Brain microvascular endothelial cell (primary cell): ENCODE measurements at regions not wholly inside any gene's neighbourhood (a gene's known extent, or its start where the extent isn't known, plus 50 kb on each side); places are given as distances from the start of the nearest gene placed in this dataset.

Experiments
- DNase-seq: peaks from one replicate; pipeline ENCODE4 v3.0.0-alpha.2; 2020
- H3K27ac ChIP-seq: fragments of 250-450 bp; sonication (Bioruptor Pico); 2 replicates; pipeline ENCODE4 v1.5.1; 2020; ENCODE audit warnings: mild to moderate bottlenecking, moderate library complexity
- H3K27me3 ChIP-seq: fragments of 250-450 bp; sonication (Bioruptor Pico); replicated peaks from 2 replicates; pipeline ENCODE4 v1.5.1; 2020; ENCODE audit warnings: mild to moderate bottlenecking
- H3K36me3 ChIP-seq: fragments of 250-450 bp; sonication (Bioruptor Pico); replicated peaks from 2 replicates; pipeline ENCODE4 v1.5.1; 2020; ENCODE audit warnings: mild to moderate bottlenecking
- H3K4me3 ChIP-seq: 2 replicates; pipeline ENCODE4 v1.5.1; 2011; ENCODE audit warnings: low read depth, mild to moderate bottlenecking, control low read depth, low read length, moderate library complexity
- in situ Hi-C: cut with HindIII; loops from 2 replicates; pipeline ENCODE4 v1.10.0; 2017; ENCODE audit warnings: low sequenced_read_pairs, low pct_ligation_motif_present
- TF ChIP-seq, protein P1 (sequence below): IDR thresholded peaks from 2 replicates; pipeline ENCODE4 v1.5.1; 2011; ENCODE audit warnings: low read depth, mild to moderate bottlenecking, moderate library complexity, low read length, control low read depth, inconsistent platforms; ENCODE audit errors: missing control alignments

DNA sequence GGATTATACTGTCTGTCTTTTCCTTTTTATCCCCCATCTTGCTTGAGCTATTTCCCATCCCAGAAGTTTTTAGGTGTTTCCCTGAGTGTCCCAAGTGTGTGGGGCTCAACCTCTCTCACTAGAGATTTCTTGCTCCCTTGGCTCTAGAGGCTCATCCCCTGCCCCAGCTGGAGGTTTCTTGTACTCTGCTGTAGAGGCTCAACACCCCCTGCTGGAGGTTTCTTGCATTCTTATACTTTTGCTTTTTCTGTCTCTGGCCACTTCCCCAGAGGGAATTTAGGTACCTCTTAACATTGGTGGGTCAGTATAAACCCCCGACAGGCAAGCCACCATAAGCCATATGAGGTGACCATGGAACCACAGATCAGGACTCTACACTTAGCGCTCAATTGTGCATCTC lies 114.2 kb upstream of the FAM3C start:
- no peak overlapping the region for H3K4me3 ChIP-seq
- H3K27me3 ChIP-seq: no peaks in the 10 kb centered on the region
- no peak for DNase-seq
- no peaks in the 10 kb centered on the region for H3K36me3 ChIP-seq
- in situ Hi-C loops: no loop called here
- no peak overlapping the region for H3K27ac ChIP-seq
- TF ChIP-seq, protein P1, sequence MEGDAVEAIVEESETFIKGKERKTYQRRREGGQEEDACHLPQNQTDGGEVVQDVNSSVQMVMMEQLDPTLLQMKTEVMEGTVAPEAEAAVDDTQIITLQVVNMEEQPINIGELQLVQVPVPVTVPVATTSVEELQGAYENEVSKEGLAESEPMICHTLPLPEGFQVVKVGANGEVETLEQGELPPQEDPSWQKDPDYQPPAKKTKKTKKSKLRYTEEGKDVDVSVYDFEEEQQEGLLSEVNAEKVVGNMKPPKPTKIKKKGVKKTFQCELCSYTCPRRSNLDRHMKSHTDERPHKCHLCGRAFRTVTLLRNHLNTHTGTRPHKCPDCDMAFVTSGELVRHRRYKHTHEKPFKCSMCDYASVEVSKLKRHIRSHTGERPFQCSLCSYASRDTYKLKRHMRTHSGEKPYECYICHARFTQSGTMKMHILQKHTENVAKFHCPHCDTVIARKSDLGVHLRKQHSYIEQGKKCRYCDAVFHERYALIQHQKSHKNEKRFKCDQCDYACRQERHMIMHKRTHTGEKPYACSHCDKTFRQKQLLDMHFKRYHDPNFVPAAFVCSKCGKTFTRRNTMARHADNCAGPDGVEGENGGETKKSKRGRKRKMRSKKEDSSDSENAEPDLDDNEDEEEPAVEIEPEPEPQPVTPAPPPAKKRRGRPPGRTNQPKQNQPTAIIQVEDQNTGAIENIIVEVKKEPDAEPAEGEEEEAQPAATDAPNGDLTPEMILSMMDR: no peak

DNA sequence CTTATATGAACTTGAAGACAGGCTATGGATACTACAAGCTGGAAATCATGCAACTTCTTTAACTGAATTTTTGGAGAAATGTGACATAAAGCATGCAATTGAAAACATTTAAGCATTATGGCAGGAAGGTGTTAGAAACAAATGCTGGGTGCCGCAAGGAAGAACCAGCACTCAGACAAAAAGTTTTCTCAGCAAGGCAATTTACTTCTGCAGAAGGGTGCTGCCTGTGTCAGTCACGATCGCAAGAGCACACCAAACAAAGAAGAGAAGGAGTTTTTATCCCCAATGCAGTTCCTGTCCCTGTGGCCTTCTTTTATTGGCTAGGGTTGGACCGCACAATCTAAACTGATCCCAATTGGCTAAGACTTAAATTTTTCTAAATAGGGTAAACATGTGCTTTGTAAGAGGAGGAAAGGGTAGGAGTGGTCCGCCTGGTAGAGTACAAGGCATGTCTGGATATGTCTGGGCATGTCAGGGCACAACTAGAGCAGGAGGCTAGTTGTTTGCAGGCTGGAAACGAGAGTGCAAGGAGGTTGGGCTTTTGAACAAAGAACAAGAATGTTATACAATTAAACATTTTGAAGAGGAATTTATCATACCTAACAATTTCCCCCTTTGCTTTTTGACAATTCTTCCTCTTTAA lies 109.6 kb upstream of the FAM3C start:
- Histone ChIP-seq H3K36me3 (no peaks in the 10 kb centered on the region), H3K4me3 (no peak overlapping the region), H3K27me3 (no peaks in the 10 kb centered on the region), H3K27ac (no peak overlapping the region)
- no peak for DNase-seq
- TF ChIP-seq, protein P1: no peak
- in situ Hi-C loops: no loop called here

DNA sequence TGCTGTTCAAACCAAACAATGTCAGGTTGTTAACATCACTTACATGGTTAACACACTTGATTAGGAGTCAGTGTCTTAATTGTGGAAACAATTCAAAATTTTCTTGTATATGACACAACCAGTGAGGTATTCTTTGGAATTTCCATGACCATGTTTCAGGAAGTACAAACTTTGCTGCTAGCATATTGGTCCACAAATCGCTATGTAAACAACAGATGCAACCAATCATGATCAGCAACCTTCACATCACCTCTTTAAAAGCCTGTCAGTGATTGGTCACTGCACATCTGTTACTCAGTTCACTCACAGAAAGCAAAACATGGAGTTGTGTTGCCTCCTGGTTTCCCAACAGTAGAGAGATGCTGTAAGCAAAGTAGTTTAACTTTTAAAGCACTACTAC lies 108.9 kb upstream of the FAM3C start:
- peak; percentile 20 for DNase-seq
- no peak overlapping the region for H3K4me3 ChIP-seq
- H3K27me3 ChIP-seq: no peaks in the 10 kb centered on the region
- in situ Hi-C loops: no loop called here
- TF ChIP-seq, protein P1: no peak
- H3K27ac ChIP-seq: peak overlapping the region; percentile 44
- H3K36me3 ChIP-seq: no peaks in the 10 kb centered on the region

DNA sequence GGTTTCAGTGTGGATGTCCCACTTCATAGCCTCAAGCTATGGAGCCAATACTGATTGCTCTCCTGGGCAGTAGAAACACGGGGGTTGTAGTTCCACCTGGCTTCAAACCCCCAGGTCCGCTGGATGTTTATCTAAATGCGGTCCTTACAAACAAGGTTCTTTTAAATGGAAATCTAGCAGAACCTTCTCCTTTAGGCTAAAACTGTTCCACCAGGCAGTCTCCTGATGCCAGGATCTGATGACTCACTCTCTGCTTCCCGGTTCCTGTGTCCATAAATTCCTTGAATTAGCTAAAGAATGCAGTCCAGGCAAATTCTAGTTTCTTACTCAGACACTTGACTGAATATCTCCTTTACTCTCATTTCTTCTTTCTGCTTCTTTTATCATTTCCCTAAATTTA lies 108.4 kb upstream of the FAM3C start:
- Histone ChIP-seq H3K27me3 (no peaks in the 10 kb centered on the region), H3K27ac (peak overlapping the region; percentile 44), H3K36me3 (no peaks in the 10 kb centered on the region), H3K4me3 (no peak overlapping the region)
- DNase-seq: peak; percentile 66
- in situ Hi-C loops: no loop called here
- TF ChIP-seq, protein P1: no peak

DNA sequence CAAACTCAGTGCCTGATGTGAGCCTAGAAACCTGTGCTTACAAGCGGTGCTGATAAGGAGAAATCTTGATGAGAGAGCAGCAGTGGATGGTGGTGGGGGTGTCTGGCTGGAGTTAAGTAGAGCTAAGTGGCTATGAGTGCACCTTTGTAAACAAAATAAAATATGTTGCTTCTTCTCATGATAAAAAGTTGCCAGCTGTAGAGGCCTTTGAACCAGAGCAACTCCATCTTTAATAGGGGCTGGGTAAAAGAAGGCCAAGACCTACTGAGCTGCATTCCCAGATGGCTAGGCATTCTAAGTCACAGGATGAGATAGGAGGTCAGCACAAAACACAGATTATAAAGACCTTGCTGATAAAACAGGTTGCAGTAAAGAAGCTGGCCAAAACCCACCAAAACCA lies 107.6 kb upstream of the FAM3C start:
- TF ChIP-seq, protein P1: no peak
- in situ Hi-C loops: no loop called here
- H3K27ac ChIP-seq: no peak overlapping the region
- no peak overlapping the region for H3K4me3 ChIP-seq
- DNase-seq: no peak
- H3K36me3 ChIP-seq: no peaks in the 10 kb centered on the region
- H3K27me3 ChIP-seq: no peaks in the 10 kb centered on the region

DNA sequence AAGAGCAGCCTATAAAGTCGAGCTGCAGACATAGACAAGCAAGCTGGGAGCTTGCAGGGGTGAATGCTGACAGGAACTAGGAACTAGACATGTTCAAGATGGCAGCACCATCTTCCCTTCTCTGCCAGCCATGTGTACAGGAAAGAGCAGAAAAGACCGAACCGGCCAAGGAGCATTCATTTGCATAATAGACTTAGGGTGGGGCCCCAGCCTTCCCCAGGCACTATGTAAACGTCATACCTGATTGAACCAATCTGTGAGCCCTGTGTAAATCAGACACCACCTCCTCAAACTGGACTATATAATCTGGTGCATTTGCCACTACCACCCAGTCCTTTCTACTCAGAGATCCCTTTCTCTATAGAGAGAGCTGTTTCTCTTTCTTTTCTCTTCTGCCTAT lies 106.9 kb upstream of the FAM3C start:
- H3K27ac ChIP-seq: no peak overlapping the region
- in situ Hi-C loops: no loop called here
- TF ChIP-seq, protein P1: no peak

More for the DNA sequence above, 106.9 kb upstream of the FAM3C start:
- no peak overlapping the region for H3K4me3 ChIP-seq
- DNase-seq: no peak
- no peaks in the 10 kb centered on the region for H3K36me3 ChIP-seq
- H3K27me3 ChIP-seq: no peaks in the 10 kb centered on the region
